ENCODE measurements at regions not wholly inside any gene's neighbourhood (a gene's known extent, or its start where the extent isn't known, plus 50 kb on each side); places are given as distances from the start of the nearest gene placed in this dataset.
"Not testable (repeated sequence)": the region's sequence is repeated elsewhere in the genome, so short reads cannot be mapped to it uniquely, and the experiment has no call there.

GRCh38 chr21:18716578-18717138 lies 313.1 kb upstream of the TMPRSS15 start:
- Histone ChIP-seq H3K9ac (ENCODE audit: low read depth, low read length) (no peak overlapping the region), H3K4me3 (ENCODE audit: low read length) (no peak overlapping the region), H3K27me3 (ENCODE audit: control insufficient read depth, insufficient read depth, low read length) (no peaks in the 10 kb centered on the region), H3K9me3 (replicated peaks; ENCODE audit: low read length) (no peaks in the 10 kb centered on the region), H3K4me1 (ENCODE audit: control insufficient read depth, insufficient read depth, low read length) (no peaks in the 10 kb centered on the region), H3K36me3 (ENCODE audit: insufficient read depth, low read length) (no peaks in the 10 kb centered on the region), H3K4me2 (ENCODE audit: low read length) (no peak overlapping the region)

GRCh38 chr21:18722193-18722592 lies 318.6 kb upstream of the TMPRSS15 start:
- H3K4me2 ChIP-seq (ENCODE audit: low read length) = no peak overlapping the region
- H3K9ac ChIP-seq (ENCODE audit: low read depth, low read length) = no peak overlapping the region
- H3K9me3 ChIP-seq (replicated peaks; ENCODE audit: low read length) = peaks cover 5% of the 10 kb centered on the region

GRCh38 chr21:18723171-18723570 lies 319.6 kb upstream of the TMPRSS15 start:
- Histone ChIP-seq H3K36me3 (ENCODE audit: insufficient read depth, low read length) (no peaks in the 10 kb centered on the region), H3K9ac (ENCODE audit: low read depth, low read length) (no peak overlapping the region), H3K4me2 (ENCODE audit: low read length) (no peak overlapping the region), H3K27me3 (ENCODE audit: control insufficient read depth, insufficient read depth, low read length) (no peaks in the 10 kb centered on the region), H3K4me1 (ENCODE audit: control insufficient read depth, insufficient read depth, low read length) (no peaks in the 10 kb centered on the region), H3K9me3 (replicated peaks; ENCODE audit: low read length) (peaks cover 5% of the 10 kb centered on the region), H3K4me3 (ENCODE audit: low read length) (no peak overlapping the region)

More at GRCh38 chr21:18722193-18722592, 318.6 kb upstream of the TMPRSS15 start:
- Histone ChIP-seq H3K4me3 (ENCODE audit: low read length) (no peak overlapping the region), H3K27me3 (ENCODE audit: control insufficient read depth, insufficient read depth, low read length) (no peaks in the 10 kb centered on the region), H3K4me1 (ENCODE audit: control insufficient read depth, insufficient read depth, low read length) (no peaks in the 10 kb centered on the region), H3K36me3 (ENCODE audit: insufficient read depth, low read length) (no peaks in the 10 kb centered on the region)

GRCh38 chr21:18725653-18726052 lies 322.1 kb upstream of the TMPRSS15 start:
- H3K4me3 ChIP-seq (ENCODE audit: low read length) = no peak overlapping the region
- no peak overlapping the region for H3K9ac ChIP-seq (ENCODE audit: low read depth, low read length)
- H3K4me1 ChIP-seq (ENCODE audit: control insufficient read depth, insufficient read depth, low read length) = no peaks in the 10 kb centered on the region
- no peaks in the 10 kb centered on the region for H3K36me3 ChIP-seq (ENCODE audit: insufficient read depth, low read length)
- H3K9me3 ChIP-seq (replicated peaks; ENCODE audit: low read length) = peaks cover 5% of the 10 kb centered on the region
- H3K4me2 ChIP-seq (ENCODE audit: low read length) = no peak overlapping the region
- no peaks in the 10 kb centered on the region for H3K27me3 ChIP-seq (ENCODE audit: control insufficient read depth, insufficient read depth, low read length)

GRCh38 chr21:18741954-18742353 lies 338.4 kb upstream of the TMPRSS15 start:
- H3K36me3 ChIP-seq (ENCODE audit: insufficient read depth, low read length) = no peaks in the 10 kb centered on the region
- H3K27me3 ChIP-seq (ENCODE audit: control insufficient read depth, insufficient read depth, low read length) = no peaks in the 10 kb centered on the region
- H3K9me3 ChIP-seq (replicated peaks; ENCODE audit: low read length) = no peaks in the 10 kb centered on the region
- H3K9ac ChIP-seq (ENCODE audit: low read depth, low read length) = no peak overlapping the region
- H3K4me2 ChIP-seq (ENCODE audit: low read length) = no peak overlapping the region
- no peaks in the 10 kb centered on the region for H3K4me1 ChIP-seq (ENCODE audit: control insufficient read depth, insufficient read depth, low read length)
- H3K4me3 ChIP-seq (ENCODE audit: low read length) = no peak overlapping the region

GRCh38 chr21:18743531-18743930 lies 339.9 kb upstream of the TMPRSS15 start:
- Histone ChIP-seq H3K4me2 (ENCODE audit: low read length) (no peak overlapping the region), H3K9ac (ENCODE audit: low read depth, low read length) (no peak overlapping the region), H3K4me1 (ENCODE audit: control insufficient read depth, insufficient read depth, low read length) (no peaks in the 10 kb centered on the region), H3K4me3 (ENCODE audit: low read length) (no peak overlapping the region), H3K36me3 (ENCODE audit: insufficient read depth, low read length) (no peaks in the 10 kb centered on the region), H3K27me3 (ENCODE audit: control insufficient read depth, insufficient read depth, low read length) (no peaks in the 10 kb centered on the region), H3K9me3 (replicated peaks; ENCODE audit: low read length) (no peaks in the 10 kb centered on the region)

GRCh38 chr21:18744840-18745239 lies 341.3 kb upstream of the TMPRSS15 start:
- Histone ChIP-seq H3K27me3 (ENCODE audit: control insufficient read depth, insufficient read depth, low read length) (no peaks in the 10 kb centered on the region), H3K4me3 (ENCODE audit: low read length) (no peak overlapping the region), H3K4me1 (ENCODE audit: control insufficient read depth, insufficient read depth, low read length) (no peaks in the 10 kb centered on the region), H3K9me3 (replicated peaks; ENCODE audit: low read length) (no peaks in the 10 kb centered on the region), H3K36me3 (ENCODE audit: insufficient read depth, low read length) (no peaks in the 10 kb centered on the region), H3K9ac (ENCODE audit: low read depth, low read length) (no peak overlapping the region), H3K4me2 (ENCODE audit: low read length) (no peak overlapping the region)

- H3K9me3 ChIP-seq (replicated peaks; ENCODE audit: low read length); H3K27me3 ChIP-seq (ENCODE audit: control insufficient read depth, insufficient read depth, low read length); H3K9ac ChIP-seq (ENCODE audit: low read depth, low read length); H3K36me3 ChIP-seq (ENCODE audit: insufficient read depth, low read length); H3K4me3 ChIP-seq (ENCODE audit: low read length); H3K4me2 ChIP-seq (ENCODE audit: low read length); H3K4me1 ChIP-seq (ENCODE audit: control insufficient read depth, insufficient read depth, low read length): not testable (repeated sequence)
Measured at GRCh38 chr21:18752894-18753293, 349.3 kb upstream of the TMPRSS15 start.

GRCh38 chr21:18756272-18756671 lies 352.7 kb upstream of the TMPRSS15 start:
- H3K4me2 ChIP-seq (ENCODE audit: low read length); H3K27me3 ChIP-seq (ENCODE audit: control insufficient read depth, insufficient read depth, low read length); H3K36me3 ChIP-seq (ENCODE audit: insufficient read depth, low read length); H3K9ac ChIP-seq (ENCODE audit: low read depth, low read length); H3K4me3 ChIP-seq (ENCODE audit: low read length); H3K9me3 ChIP-seq (replicated peaks; ENCODE audit: low read length); H3K4me1 ChIP-seq (ENCODE audit: control insufficient read depth, insufficient read depth, low read length): not testable (repeated sequence)

- Histone ChIP-seq H3K4me3 (ENCODE audit: low read length) (no peak overlapping the region), H3K4me2 (ENCODE audit: low read length) (no peak overlapping the region), H3K36me3 (ENCODE audit: insufficient read depth, low read length) (no peaks in the 10 kb centered on the region), H3K9ac (ENCODE audit: low read depth, low read length) (no peak overlapping the region), H3K27me3 (ENCODE audit: control insufficient read depth, insufficient read depth, low read length) (no peaks in the 10 kb centered on the region), H3K4me1 (ENCODE audit: control insufficient read depth, insufficient read depth, low read length) (no peaks in the 10 kb centered on the region), H3K9me3 (replicated peaks; ENCODE audit: low read length) (no peaks in the 10 kb centered on the region)
Measured at GRCh38 chr21:18759267-18759666, 355.7 kb upstream of the TMPRSS15 start.

- H3K4me1 ChIP-seq (ENCODE audit: control insufficient read depth, insufficient read depth, low read length) = no peaks in the 10 kb centered on the region
- no peak overlapping the region for H3K4me2 ChIP-seq (ENCODE audit: low read length)
- no peak overlapping the region for H3K4me3 ChIP-seq (ENCODE audit: low read length)
- H3K27me3 ChIP-seq (ENCODE audit: control insufficient read depth, insufficient read depth, low read length) = no peaks in the 10 kb centered on the region
- H3K9ac ChIP-seq (ENCODE audit: low read depth, low read length) = no peak overlapping the region
- H3K9me3 ChIP-seq (replicated peaks; ENCODE audit: low read length) = no peaks in the 10 kb centered on the region
- no peaks in the 10 kb centered on the region for H3K36me3 ChIP-seq (ENCODE audit: insufficient read depth, low read length)
Measured at GRCh38 chr21:18759751-18760161, 356.2 kb upstream of the TMPRSS15 start.

- Histone ChIP-seq H3K36me3 (ENCODE audit: insufficient read depth, low read length) (no peaks in the 10 kb centered on the region), H3K4me2 (ENCODE audit: low read length) (no peak overlapping the region), H3K9ac (ENCODE audit: low read depth, low read length) (no peak overlapping the region), H3K9me3 (replicated peaks; ENCODE audit: low read length) (no peaks in the 10 kb centered on the region), H3K4me3 (ENCODE audit: low read length) (no peak overlapping the region), H3K4me1 (ENCODE audit: control insufficient read depth, insufficient read depth, low read length) (no peaks in the 10 kb centered on the region), H3K27me3 (ENCODE audit: control insufficient read depth, insufficient read depth, low read length) (no peaks in the 10 kb centered on the region)
Measured at GRCh38 chr21:18760247-18760646, 356.7 kb upstream of the TMPRSS15 start.

All from skeletal muscle satellite cell (primary cell).